RPMI7951 (cell line): ENCODE measurements at regions not wholly inside any gene's neighbourhood (a gene's known extent, or its start where the extent isn't known, plus 50 kb on each side); places are given as distances from the start of the nearest gene placed in this dataset.
"Not testable (repeated sequence)": the region's sequence is repeated elsewhere in the genome, so short reads cannot be mapped to it uniquely, and the experiment has no call there.

ENCODE experiments used
- DNase-seq: peaks from one replicate; pipeline ENCODE4 v3.0.0-alpha.2; 2012; ENCODE audit warnings: low read depth

- peak; percentile 34 for DNase-seq
These were observed 350.9 kb downstream of the SPRY2 start for GRCh38 chr13:79990048-79990447.

GRCh38 chr13:79989217-79989661, 351.7 kb downstream of the SPRY2 start:
- DNase-seq: peak; percentile 82

GRCh38 chr13:79988573-79988972, 352.4 kb downstream of the SPRY2 start:
- peak; percentile 58 for DNase-seq

- DNase-seq: peak; percentile 17
These were observed 353.2 kb downstream of the SPRY2 start for GRCh38 chr13:79987761-79988160.

GRCh38 chr13:79987323-79987722, 353.6 kb downstream of the SPRY2 start:
- peak; percentile 38 for DNase-seq

- DNase-seq: no peak
These were observed 354.0 kb downstream of the SPRY2 start for GRCh38 chr13:79986890-79987289.

GRCh38 chr13:79974935-79975650, 365.8 kb downstream of the SPRY2 start:
- DNase-seq: not testable (repeated sequence)

- DNase-seq: no peak
These were observed 367.4 kb downstream of the SPRY2 start for GRCh38 chr13:79973533-79973963.

- DNase-seq: no peak
These were observed 368.8 kb downstream of the SPRY2 start for GRCh38 chr13:79972066-79972569.

GRCh38 chr13:79966493-79966895, 374.4 kb downstream of the SPRY2 start:
- peak; percentile 19 for DNase-seq

GRCh38 chr13:79966059-79966458, 374.9 kb downstream of the SPRY2 start:
- no peak for DNase-seq

GRCh38 chr13:79946556-79946955, 394.4 kb downstream of the SPRY2 start:
- DNase-seq: no peak

- DNase-seq: no peak
These were observed 397.4 kb downstream of the SPRY2 start for GRCh38 chr13:79943346-79944023.

- no peak for DNase-seq
These were observed 399.2 kb downstream of the SPRY2 start for GRCh38 chr13:79941752-79942151.

- DNase-seq: peak; percentile 21
These were observed 401.2 kb downstream of the SPRY2 start for GRCh38 chr13:79939689-79940088.

GRCh38 chr13:79937771-79938216, 403.1 kb downstream of the SPRY2 start:
- DNase-seq: peak; percentile 54

- DNase-seq: no peak
These were observed 403.6 kb downstream of the SPRY2 start for GRCh38 chr13:79937311-79937710.

GRCh38 chr13:79936368-79937136, 404.4 kb downstream of the SPRY2 start:
- DNase-seq: peak; percentile 99

GRCh38 chr13:79935121-79935520, 405.8 kb downstream of the SPRY2 start:
- peak; percentile 26 for DNase-seq

GRCh38 chr13:79933389-79933788, 407.5 kb downstream of the SPRY2 start:
- no peak for DNase-seq

GRCh38 chr13:79932556-79932955, 408.4 kb downstream of the SPRY2 start:
- DNase-seq: no peak

GRCh38 chr13:79923973-79924556, 416.9 kb downstream of the SPRY2 start:
- not testable (repeated sequence) for DNase-seq
